PC-9 (cell line): ENCODE measurements at regions not wholly inside any gene's neighbourhood (a gene's known extent, or its start where the extent isn't known, plus 50 kb on each side); places are given as distances from the start of the nearest gene placed in this dataset.

ENCODE experiments used
- BruUV-seq: library from RNA; stranded (reverse); fragments of 400-500 nt; replicated peaks from 2 replicates; lab custom pipeline; 2021; lab: Mats Ljungman, UMichigan
- CTCF ChIA-PET: fragments of 300-600 bp; sonication (Branson Sonifier 250); formaldehyde crosslinking; loops from one replicate; lab custom pipeline; 2022; ENCODE audit warnings: antibody characterized with exemption; lab: Charles Lee
- POLR2A ChIA-PET: fragments of 300-600 bp; sonication (Branson Sonifier 250); formaldehyde crosslinking; loops from one replicate; lab custom pipeline; 2022; ENCODE audit warnings: antibody characterized with exemption; ENCODE audit not compliant: unreplicated experiment; lab: Charles Lee
- DNase-seq, 2 experiments: peaks; one replicate each; pipeline versions ENCODE4 v3.0.0 to v3.0.0-alpha.2; 2015 to 2022; ENCODE audit warnings: mixed read lengths in 1 of 2
- H2AFZ ChIP-seq: fragments of 200-600 bp; sonication (generic); 2 replicates; pipeline ENCODE4 v1.8.1; 2017; ENCODE audit warnings: antibody characterized with exemption
- H3F3A ChIP-seq: fragments of 200-600 bp; sonication (generic); 2 replicates; pipeline ENCODE4 v1.8.1; 2017; ENCODE audit warnings: antibody characterized with exemption, mild to moderate bottlenecking, low read depth; ENCODE audit not compliant: insufficient read depth
- H3K27ac ChIP-seq: fragments of 200-600 bp; sonication (generic); 2 replicates; pipeline ENCODE4 v1.6.1; 2016; ENCODE audit warnings: mixed run types
- H3K27me3 ChIP-seq: fragments of 200-600 bp; sonication (generic); 2 replicates; pipeline ENCODE4 v1.6.1; 2016; ENCODE audit warnings: low read depth, mixed run types; ENCODE audit not compliant: insufficient read depth
- H3K36me3 ChIP-seq: fragments of 200-600 bp; sonication (generic); 2 replicates; pipeline ENCODE4 v1.6.1; 2016; ENCODE audit warnings: low read depth, mixed run types
- H3K4me1 ChIP-seq: fragments of 200-600 bp; sonication (generic); replicated peaks from 2 replicates; pipeline ENCODE4 v1.6.1; 2016; ENCODE audit warnings: mixed run types; ENCODE audit not compliant: insufficient read depth
- H3K4me2 ChIP-seq: fragments of 200-600 bp; sonication (generic); 2 replicates; pipeline ENCODE4 v1.6.1; 2017; ENCODE audit warnings: mixed run types
- H3K4me3 ChIP-seq: fragments of 200-600 bp; sonication (generic); 2 replicates; pipeline ENCODE4 v1.6.1; 2016; ENCODE audit warnings: mixed run types
- H3K79me2 ChIP-seq: fragments of 200-600 bp; sonication (generic); 2 replicates; pipeline ENCODE4 v1.6.1; 2017; ENCODE audit warnings: low read depth, mixed run types
- H3K9me2 ChIP-seq: fragments of 200-600 bp; sonication (generic); 2 replicates; pipeline ENCODE4 v1.8.1; 2017; ENCODE audit warnings: mild to moderate bottlenecking; ENCODE audit not compliant: insufficient read depth
- H3K9me3 ChIP-seq: fragments of 200-600 bp; sonication (generic); 2 replicates; pipeline ENCODE4 v1.8.1; 2016; ENCODE audit warnings: low read depth; ENCODE audit not compliant: insufficient read depth
- H4K20me1 ChIP-seq: fragments of 200-600 bp; sonication (generic); 2 replicates; pipeline ENCODE4 v1.8.1; 2017; ENCODE audit not compliant: insufficient read depth
- EZH2 ChIP-seq: fragments of 200-600 bp; sonication (generic); IDR thresholded peaks from 2 replicates; pipeline ENCODE4 v1.8.0; 2017; ENCODE audit warnings: antibody characterized with exemption, low read depth
- intact Hi-C: fragments of 100-400 bp; cut with micrococcal nuclease; formaldehyde crosslinking; loops from one replicate; pipeline ENCODE4 v1.10.0; 2022; ENCODE audit not compliant: unreplicated experiment
- TF ChIP-seq, protein P1 (sequence below): fragments of 200-600 bp; sonication (generic); conservative IDR thresholded peaks from 2 replicates; pipeline ENCODE4 v1.6.1; 2017; ENCODE audit warnings: mixed run types, antibody characterized with exemption, mild to moderate bottlenecking, moderate library complexity

DNA sequence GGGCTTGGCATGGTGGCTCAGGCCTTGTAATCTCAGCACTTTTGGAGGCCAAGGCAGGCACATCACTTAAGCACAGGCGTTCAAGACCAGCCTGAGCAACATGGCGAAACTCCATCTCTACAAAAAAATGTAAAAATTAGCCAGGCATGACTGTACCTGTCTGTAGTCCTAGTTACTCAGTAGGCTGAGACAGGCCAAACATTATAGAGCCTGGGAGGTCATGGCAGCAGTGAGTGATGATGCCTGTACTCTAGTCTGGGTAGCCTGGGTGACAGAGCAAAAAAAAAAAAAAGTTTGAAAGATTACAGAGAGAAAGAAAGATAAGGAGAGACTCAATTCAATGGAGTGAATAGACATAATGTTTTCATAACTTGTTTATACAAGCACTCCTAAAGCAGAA lies 556.5 kb upstream of the BRINP3 start:
- Histone ChIP-seq H4K20me1 (no peaks in the 10 kb centered on the region), H3K79me2 (no peaks in the 10 kb centered on the region), H3K9me3 (no peaks in the 10 kb centered on the region), H3K4me3 (no peak overlapping the region), H3F3A (no peaks in the 10 kb centered on the region), H3K4me2 (no peak overlapping the region), H2AFZ (no peak overlapping the region), H3K27me3 (no peaks in the 10 kb centered on the region), H3K36me3 (no peaks in the 10 kb centered on the region), H3K27ac (no peak overlapping the region), H3K9me2 (no peaks in the 10 kb centered on the region), H3K4me1 (no peaks in the 10 kb centered on the region)
- BruUV-seq = no TSS peak
- POLR2A ChIA-PET = no interaction called here
- DNase-seq = no peak
- intact Hi-C loops = no loop called here
- no peak for TF ChIP-seq EZH2
- TF ChIP-seq, protein P1, sequence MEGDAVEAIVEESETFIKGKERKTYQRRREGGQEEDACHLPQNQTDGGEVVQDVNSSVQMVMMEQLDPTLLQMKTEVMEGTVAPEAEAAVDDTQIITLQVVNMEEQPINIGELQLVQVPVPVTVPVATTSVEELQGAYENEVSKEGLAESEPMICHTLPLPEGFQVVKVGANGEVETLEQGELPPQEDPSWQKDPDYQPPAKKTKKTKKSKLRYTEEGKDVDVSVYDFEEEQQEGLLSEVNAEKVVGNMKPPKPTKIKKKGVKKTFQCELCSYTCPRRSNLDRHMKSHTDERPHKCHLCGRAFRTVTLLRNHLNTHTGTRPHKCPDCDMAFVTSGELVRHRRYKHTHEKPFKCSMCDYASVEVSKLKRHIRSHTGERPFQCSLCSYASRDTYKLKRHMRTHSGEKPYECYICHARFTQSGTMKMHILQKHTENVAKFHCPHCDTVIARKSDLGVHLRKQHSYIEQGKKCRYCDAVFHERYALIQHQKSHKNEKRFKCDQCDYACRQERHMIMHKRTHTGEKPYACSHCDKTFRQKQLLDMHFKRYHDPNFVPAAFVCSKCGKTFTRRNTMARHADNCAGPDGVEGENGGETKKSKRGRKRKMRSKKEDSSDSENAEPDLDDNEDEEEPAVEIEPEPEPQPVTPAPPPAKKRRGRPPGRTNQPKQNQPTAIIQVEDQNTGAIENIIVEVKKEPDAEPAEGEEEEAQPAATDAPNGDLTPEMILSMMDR = no peak
- CTCF ChIA-PET = no interaction called here

DNA sequence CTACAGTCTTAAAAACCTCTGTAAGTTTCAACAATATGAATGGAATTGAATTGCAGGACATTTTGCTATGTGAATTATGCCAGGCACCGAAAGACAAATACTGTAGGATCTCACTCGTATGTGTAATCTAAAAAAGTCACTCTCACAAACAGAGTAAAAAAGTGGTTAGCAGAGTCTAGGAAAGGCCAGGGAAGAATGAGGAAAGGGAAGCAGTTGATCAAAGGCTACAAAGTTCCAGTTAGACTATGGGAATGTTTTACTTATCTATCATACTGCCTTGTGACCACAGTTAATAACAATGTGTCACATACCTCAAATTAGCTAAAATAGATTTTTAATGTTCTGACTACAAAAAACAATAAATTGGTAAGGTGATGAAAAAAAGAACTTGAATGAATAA lies 565.4 kb upstream of the BRINP3 start:
- no peak for TF ChIP-seq EZH2
- TF ChIP-seq, protein P1 = no peak
- Histone ChIP-seq H3K27me3 (no peaks in the 10 kb centered on the region), H3K9me3 (no peaks in the 10 kb centered on the region), H3K36me3 (no peaks in the 10 kb centered on the region), H2AFZ (no peak overlapping the region), H3K79me2 (no peaks in the 10 kb centered on the region), H3K4me2 (no peak overlapping the region), H3F3A (no peaks in the 10 kb centered on the region), H3K4me1 (no peaks in the 10 kb centered on the region), H4K20me1 (no peaks in the 10 kb centered on the region), H3K27ac (no peak overlapping the region), H3K4me3 (no peak overlapping the region), H3K9me2 (no peaks in the 10 kb centered on the region)
- intact Hi-C loops = no loop called here
- DNase-seq = no peak
- CTCF ChIA-PET = no interaction called here
- BruUV-seq = no TSS peak
- POLR2A ChIA-PET = no interaction called here

DNA sequence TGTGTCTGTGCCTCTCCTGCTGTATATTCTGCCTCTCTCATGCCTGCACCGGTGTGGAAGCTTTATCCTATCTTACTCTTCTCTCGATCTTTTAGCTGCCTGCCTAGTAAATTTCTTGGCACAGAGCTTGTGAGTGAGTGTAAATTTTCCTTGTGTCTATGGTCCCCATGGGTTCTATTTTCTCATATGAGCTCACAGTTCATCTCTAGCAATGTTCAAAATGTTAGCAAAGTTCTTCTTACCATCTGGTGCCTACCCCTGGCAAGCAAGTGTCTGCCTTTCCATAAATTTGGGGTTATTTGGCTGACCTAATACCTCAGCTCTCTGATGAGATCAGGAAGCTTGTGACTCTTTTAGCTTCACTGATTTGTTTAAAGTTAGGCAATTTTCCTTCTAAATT lies 572.1 kb upstream of the BRINP3 start:
- TF ChIP-seq, protein P1 = no peak
- no peak for TF ChIP-seq EZH2
- CTCF ChIA-PET = no interaction called here
- Histone ChIP-seq H3K4me3 (no peak overlapping the region), H2AFZ (no peak overlapping the region), H3K27ac (no peak overlapping the region), H3K79me2 (no peaks in the 10 kb centered on the region), H3K9me2 (no peaks in the 10 kb centered on the region), H3F3A (no peaks in the 10 kb centered on the region), H4K20me1 (no peaks in the 10 kb centered on the region; the same call in 1 of the 2 replicates), H3K36me3 (no peaks in the 10 kb centered on the region), H3K4me1 (no peaks in the 10 kb centered on the region), H3K9me3 (no peaks in the 10 kb centered on the region), H3K27me3 (no peaks in the 10 kb centered on the region), H3K4me2 (no peak overlapping the region)
- BruUV-seq = no TSS peak
- intact Hi-C loops = no loop called here
- no peak for DNase-seq
- POLR2A ChIA-PET = no interaction called here
